ENCODE measurements at regions not wholly inside any gene's neighbourhood (a gene's known extent, or its start where the extent isn't known, plus 50 kb on each side); places are given as distances from the start of the nearest gene placed in this dataset.

DNA sequence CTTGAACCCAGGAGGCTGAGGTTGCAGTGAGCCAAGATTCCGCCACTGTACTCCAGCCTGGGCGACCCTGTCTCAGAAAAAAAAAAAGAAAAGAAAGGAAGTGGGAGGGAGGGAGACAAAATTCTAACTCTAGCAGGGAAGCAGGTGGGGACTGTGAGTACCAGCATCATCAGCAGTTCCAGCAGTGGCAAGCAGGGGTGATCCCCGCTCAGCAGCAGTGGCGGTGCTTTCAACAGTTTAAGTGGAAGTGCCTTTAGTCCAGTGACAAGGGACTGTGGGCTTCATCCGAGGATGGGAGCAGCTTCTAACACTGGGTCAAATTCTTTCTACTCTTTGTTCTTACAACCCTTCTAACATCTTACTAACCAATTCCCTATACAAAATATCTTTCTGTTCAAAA is 858.1 kb upstream of the ADAMTS5 start:
- 85 to 88% (median 86%) methylated on average over 5 of the region's 5 CpGs for WGBS, 3 donors
- Histone ChIP-seq H3K36me3 (no peaks in the 10 kb centered on the region), H3K27ac (no peak overlapping the region), H3K4me3 (no peak overlapping the region), H3K27me3 (no peaks in the 10 kb centered on the region), H3K4me1 (ENCODE audit: insufficient read depth) (no peaks in the 10 kb centered on the region), H3K9me3 (no peaks in the 10 kb centered on the region)
- no peak for DNase-seq
- intact Hi-C loops (cut with DNase I): no loop called here
- no peak for TF ChIP-seq POLR2A (IDR thresholded peaks at IDR 0.05)
- TF ChIP-seq, protein P1, sequence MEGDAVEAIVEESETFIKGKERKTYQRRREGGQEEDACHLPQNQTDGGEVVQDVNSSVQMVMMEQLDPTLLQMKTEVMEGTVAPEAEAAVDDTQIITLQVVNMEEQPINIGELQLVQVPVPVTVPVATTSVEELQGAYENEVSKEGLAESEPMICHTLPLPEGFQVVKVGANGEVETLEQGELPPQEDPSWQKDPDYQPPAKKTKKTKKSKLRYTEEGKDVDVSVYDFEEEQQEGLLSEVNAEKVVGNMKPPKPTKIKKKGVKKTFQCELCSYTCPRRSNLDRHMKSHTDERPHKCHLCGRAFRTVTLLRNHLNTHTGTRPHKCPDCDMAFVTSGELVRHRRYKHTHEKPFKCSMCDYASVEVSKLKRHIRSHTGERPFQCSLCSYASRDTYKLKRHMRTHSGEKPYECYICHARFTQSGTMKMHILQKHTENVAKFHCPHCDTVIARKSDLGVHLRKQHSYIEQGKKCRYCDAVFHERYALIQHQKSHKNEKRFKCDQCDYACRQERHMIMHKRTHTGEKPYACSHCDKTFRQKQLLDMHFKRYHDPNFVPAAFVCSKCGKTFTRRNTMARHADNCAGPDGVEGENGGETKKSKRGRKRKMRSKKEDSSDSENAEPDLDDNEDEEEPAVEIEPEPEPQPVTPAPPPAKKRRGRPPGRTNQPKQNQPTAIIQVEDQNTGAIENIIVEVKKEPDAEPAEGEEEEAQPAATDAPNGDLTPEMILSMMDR (IDR thresholded peaks at IDR 0.05): no peak
- TF ChIP-seq EP300 (IDR thresholded peaks at IDR 0.05): no peak

DNA sequence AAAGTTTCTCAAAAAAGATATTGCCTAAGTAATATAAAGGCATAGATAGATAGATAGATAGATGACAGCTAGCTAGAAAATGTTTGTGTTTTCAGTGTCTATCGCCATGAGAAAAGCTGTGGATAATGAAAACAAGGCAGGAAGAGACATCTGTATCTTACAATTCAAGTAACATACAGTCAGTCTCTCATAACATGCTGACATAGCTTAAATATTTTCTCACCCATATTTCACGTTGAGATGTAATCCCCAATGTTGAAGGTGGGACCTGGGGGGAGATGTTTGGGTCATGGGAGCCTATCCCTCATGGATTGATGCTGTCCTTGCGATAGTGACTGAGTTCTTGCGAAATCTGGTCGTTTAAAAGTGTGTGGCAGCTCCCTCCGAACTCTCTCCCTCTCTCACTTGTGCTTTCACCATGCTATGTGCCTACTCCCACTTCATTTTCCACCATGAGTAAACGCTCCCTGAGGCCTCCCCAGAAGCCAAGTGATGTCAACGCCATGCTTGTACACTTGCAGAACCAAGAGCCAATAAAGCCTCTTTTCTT is 856.8 kb upstream of the ADAMTS5 start:
- WGBS, 3 donors: 71 to 77% (median 73%) methylated on average over 8 of the region's 8 CpGs
- no peak overlapping the region for H3K4me3 ChIP-seq
- H3K4me1 ChIP-seq (ENCODE audit: insufficient read depth): no peaks in the 10 kb centered on the region
- DNase-seq: no peak
- no peaks in the 10 kb centered on the region for H3K9me3 ChIP-seq
- intact Hi-C loops (cut with DNase I): no loop called here
- H3K36me3 ChIP-seq: no peaks in the 10 kb centered on the region
- TF ChIP-seq EP300 (IDR thresholded peaks at IDR 0.05) (no peak), POLR2A (IDR thresholded peaks at IDR 0.05) (no peak)
- TF ChIP-seq, protein P1 (IDR thresholded peaks at IDR 0.05): no peak
- no peak overlapping the region for H3K27ac ChIP-seq
- H3K27me3 ChIP-seq: no peaks in the 10 kb centered on the region

DNA sequence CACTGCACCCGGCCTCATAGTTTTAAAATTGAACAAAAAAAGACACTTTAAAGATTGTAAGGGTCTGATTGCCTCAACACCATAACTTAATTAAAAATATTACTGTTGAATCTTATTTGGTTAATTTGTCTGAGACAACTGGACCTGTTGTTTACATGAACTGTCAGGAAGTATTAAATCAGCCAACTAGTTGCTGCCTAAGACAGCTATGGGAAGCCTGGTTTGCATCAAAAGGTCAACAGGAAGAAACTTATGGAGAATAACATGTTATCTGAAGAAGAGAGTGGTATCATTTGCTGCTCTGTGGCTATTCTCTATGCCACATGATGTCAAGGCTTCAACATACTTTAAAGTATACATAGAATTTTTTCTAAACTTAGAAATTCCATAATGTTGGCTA is 853.5 kb upstream of the ADAMTS5 start:
- 92 to 97% (median 96%) methylated on average over 1 of the region's 1 CpG for WGBS, 3 donors
- no peak for DNase-seq
- TF ChIP-seq EP300 (IDR thresholded peaks at IDR 0.05) (no peak), POLR2A (IDR thresholded peaks at IDR 0.05) (no peak)
- TF ChIP-seq, protein P1 (IDR thresholded peaks at IDR 0.05): no peak
- Histone ChIP-seq H3K4me3 (no peak overlapping the region), H3K36me3 (no peaks in the 10 kb centered on the region), H3K9me3 (no peaks in the 10 kb centered on the region), H3K27ac (no peak overlapping the region), H3K4me1 (ENCODE audit: insufficient read depth) (no peaks in the 10 kb centered on the region), H3K27me3 (no peaks in the 10 kb centered on the region)
- intact Hi-C loops (cut with DNase I): no loop called here

DNA sequence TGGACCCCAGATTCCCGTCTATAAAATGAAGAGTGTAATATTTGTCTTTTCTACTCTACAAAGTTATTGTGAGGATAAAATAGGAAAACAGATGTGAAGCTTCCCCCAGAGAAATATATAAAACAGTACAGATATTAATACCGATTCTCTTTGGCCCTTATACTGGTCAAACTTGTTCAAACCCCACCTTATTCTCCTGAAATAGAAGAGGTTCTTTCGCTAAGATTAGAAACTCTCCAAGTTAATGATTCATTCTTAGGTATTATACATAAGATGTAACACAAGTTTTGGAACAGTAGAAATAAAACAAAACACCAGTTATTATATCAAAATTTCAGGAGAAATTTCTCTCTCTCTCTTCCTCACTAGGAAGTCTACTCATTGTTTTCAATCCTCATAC is 852.4 kb upstream of the ADAMTS5 start:
- no peak overlapping the region for H3K4me3 ChIP-seq
- no peaks in the 10 kb centered on the region for H3K9me3 ChIP-seq
- intact Hi-C loops (cut with DNase I): no loop called here
- WGBS, 3 donors: 27 to 37% (median 32%) methylated on average over 3 of the region's 3 CpGs
- no peaks in the 10 kb centered on the region for H3K27me3 ChIP-seq
- peak overlapping the region in 1 of 2 donors; percentile 8 for H3K27ac ChIP-seq
- TF ChIP-seq, protein P1 (IDR thresholded peaks at IDR 0.05): no peak
- no peak for TF ChIP-seq EP300 (IDR thresholded peaks at IDR 0.05)
- no peak for TF ChIP-seq POLR2A (IDR thresholded peaks at IDR 0.05)
- no peaks in the 10 kb centered on the region for H3K36me3 ChIP-seq
- H3K4me1 ChIP-seq (ENCODE audit: insufficient read depth): no peaks in the 10 kb centered on the region
- DNase-seq: no peak
